H1 (cell line): ENCODE measurements at regions not wholly inside any gene's neighbourhood (a gene's known extent, or its start where the extent isn't known, plus 50 kb on each side); places are given as distances from the start of the nearest gene placed in this dataset.

Source experiments
- CBX8 ChIP-seq: fragments of 300-800, 300-1000 bp; sonication (generic); IDR thresholded peaks from 2 replicates; pipeline ENCODE4 v1.7.1; 2016; ENCODE audit warnings: low read depth, low read length, borderline replicate concordance
- CTCF ChIP-seq, 3 experiments: IDR thresholded peaks; 1 replicate in 2 of 3; 2 replicates in 1 of 3; pipeline versions ENCODE4 v1.5.1 to v1.6.1; 2011; ENCODE audit warnings: low read length in 3 of 3, mild to moderate bottlenecking in 3 of 3, inconsistent platforms in 2 of 3, low read depth in 1 of 3, moderate library complexity in 1 of 3; ENCODE audit not compliant: insufficient read depth in 1 of 3; ENCODE audit errors: control extremely low read depth in 1 of 3
- EP300 ChIP-seq, 2 experiments: IDR thresholded peaks; 1 replicate in 1 of 2; 2 replicates in 1 of 2; pipeline ENCODE4 v1.6.1; 2011 to 2012; ENCODE audit warnings: low read depth in 2 of 2, low read length in 2 of 2, mild to moderate bottlenecking in 2 of 2, borderline replicate concordance in 1 of 2, inconsistent platforms in 1 of 2, moderate library complexity in 1 of 2
- EZH2 ChIP-seq: fragments of 200-600 bp; sonication (generic); IDR thresholded peaks from 2 replicates; pipeline ENCODE4 v1.7.1; 2012; ENCODE audit warnings: low read depth, mild to moderate bottlenecking, moderate library complexity, low read length, inconsistent platforms; ENCODE audit not compliant: severe bottlenecking
- GABPA ChIP-seq: IDR thresholded peaks from 2 replicates; pipeline ENCODE4 v1.6.1; 2011; ENCODE audit warnings: mild to moderate bottlenecking, low read length, moderate library complexity, borderline replicate concordance; ENCODE audit not compliant: insufficient read depth
- KDM1A ChIP-seq: fragments of 200-600, 300-600 bp; sonication (generic); IDR thresholded peaks from 2 replicates; pipeline ENCODE4 v1.7.1; 2016; ENCODE audit warnings: mild to moderate bottlenecking, low read length, borderline replicate concordance
- KDM5A ChIP-seq: fragments of 200-600 bp; IDR thresholded peaks from 2 replicates; pipeline ENCODE4 v1.7.1; 2012; ENCODE audit warnings: mild to moderate bottlenecking, low read length, inconsistent platforms, mixed read lengths
- MAX ChIP-seq: IDR thresholded peaks from 2 replicates; pipeline ENCODE4 v1.6.1; 2012; ENCODE audit warnings: inconsistent platforms
- NRF1 ChIP-seq: IDR thresholded peaks from 2 replicates; pipeline ENCODE4 v1.6.1; 2011; ENCODE audit warnings: mild to moderate bottlenecking, low read depth, low read length, improper control_type of control experiment
- POLR2A ChIP-seq, 2 experiments: IDR thresholded peaks; 1 replicate in 1 of 2; 2 replicates in 1 of 2; pipeline ENCODE4 v1.6.1; 2011; ENCODE audit warnings: low read depth in 2 of 2, low read length in 2 of 2, mild to moderate bottlenecking in 2 of 2; ENCODE audit errors: control extremely low read depth in 1 of 2
- RBBP5 ChIP-seq: IDR thresholded peaks from 2 replicates; pipeline ENCODE4 v1.7.1; 2012; ENCODE audit warnings: low read depth, mild to moderate bottlenecking, inconsistent platforms, low read length, moderate library complexity, borderline replicate concordance
- RFX5 ChIP-seq: IDR thresholded peaks from 2 replicates; pipeline ENCODE4 v1.6.1; 2011; ENCODE audit warnings: low read depth, low read length, improper control_type of control experiment, borderline replicate concordance
- SRF ChIP-seq: IDR thresholded peaks from 2 replicates; pipeline ENCODE4 v1.6.1; 2011; ENCODE audit warnings: mild to moderate bottlenecking, low read depth, low read length, moderate library complexity
- YY1 ChIP-seq: IDR thresholded peaks from 2 replicates; pipeline ENCODE4 v1.6.1; 2011; ENCODE audit warnings: low read depth, mild to moderate bottlenecking, low read length

- no peak for TF ChIP-seq KDM1A
- no peak for TF ChIP-seq RBBP5
- no peak for TF ChIP-seq CBX8
- TF ChIP-seq POLR2A (IDR thresholded peaks at IDR 0.05; ENCODE audit: control extremely low read depth in 1 of 2, low read depth in 2 of 2, low read length in 2 of 2): no peak
- no peak for TF ChIP-seq CTCF (IDR thresholded peaks at IDR 0.05; ENCODE audit: control extremely low read depth in 1 of 3, insufficient read depth in 1 of 3, low read depth in 1 of 3, low read length in 3 of 3)
- no peak for TF ChIP-seq RFX5
- TF ChIP-seq YY1: no peak
- no peak for TF ChIP-seq GABPA
- TF ChIP-seq MAX: no peak
- TF ChIP-seq EP300 (IDR thresholded peaks at IDR 0.05; ENCODE audit: borderline replicate concordance in 1 of 2, low read depth in 2 of 2, low read length in 2 of 2): no peak
- no peak for TF ChIP-seq KDM5A
- TF ChIP-seq EZH2: no peak
- no peak for TF ChIP-seq NRF1
- no peak for TF ChIP-seq SRF
Measured at GRCh38 chr6:2507521-2508037, 243.1 kb downstream of the MYLK4 start.
